GM10266 (cell line): ENCODE measurements at regions not wholly inside any gene's neighbourhood (a gene's known extent, or its start where the extent isn't known, plus 50 kb on each side); places are given as distances from the start of the nearest gene placed in this dataset.

ENCODE experiments used
- DNase-seq: peaks from one replicate; pipeline ENCODE4 v3.0.0; 2012; ENCODE audit errors: extremely low spot score
- CTCF ChIP-seq: IDR thresholded peaks from 2 replicates; pipeline ENCODE4 v1.5.1; 2012; ENCODE audit warnings: mild to moderate bottlenecking, low read depth; ENCODE audit not compliant: control insufficient read depth, insufficient read depth; ENCODE audit errors: missing control alignments

- no peak for DNase-seq
- TF ChIP-seq CTCF: no peak
These were observed 99.7 kb downstream of the INHBB start for GRCh38 chr2:120445449-120446143.

- no peak for DNase-seq
- TF ChIP-seq CTCF: no peak
These were observed 100.5 kb downstream of the INHBB start for GRCh38 chr2:120446236-120447126.

- no peak for DNase-seq
- TF ChIP-seq CTCF: no peak
These were observed 101.3 kb downstream of the INHBB start for GRCh38 chr2:120447127-120447785.

- TF ChIP-seq CTCF: no peak
- no peak for DNase-seq
These were observed 102.5 kb downstream of the INHBB start for GRCh38 chr2:120448436-120448835.

GRCh38 chr2:120448961-120449810, 103.2 kb downstream of the INHBB start:
- TF ChIP-seq CTCF: no peak
- DNase-seq: no peak

- no peak for TF ChIP-seq CTCF
These were observed 104.4 kb downstream of the INHBB start for GRCh38 chr2:120450196-120450820.

More at GRCh38 chr2:120450196-120450820, 104.4 kb downstream of the INHBB start:
- DNase-seq: no peak
